ENCODE measurements at regions not wholly inside any gene's neighbourhood (a gene's known extent, or its start where the extent isn't known, plus 50 kb on each side); places are given as distances from the start of the nearest gene placed in this dataset.

- H3K4me3 ChIP-seq (ENCODE audit: low read depth, low read length) = no peak overlapping the region
- no peaks in the 10 kb centered on the region for H3K27me3 ChIP-seq (ENCODE audit: control insufficient read depth, insufficient read depth, low read length)
- no peaks in the 10 kb centered on the region for H3K36me3 ChIP-seq (ENCODE audit: control insufficient read depth, insufficient read depth, low read length)
- TF ChIP-seq CTCF (IDR thresholded peaks at IDR 0.05; ENCODE audit: insufficient read depth, low read length, poor library complexity, severe bottlenecking) = no peak
- DNase-seq (ENCODE audit: low read depth) = no peak
These were observed 649.8 kb downstream of the DHX35 start for GRCh38 chr20:39611901-39612300.

- TF ChIP-seq CTCF (IDR thresholded peaks at IDR 0.05; ENCODE audit: insufficient read depth, low read length, poor library complexity, severe bottlenecking) = no peak
- Histone ChIP-seq H3K4me3 (ENCODE audit: low read depth, low read length) (no peak overlapping the region), H3K27me3 (ENCODE audit: control insufficient read depth, insufficient read depth, low read length) (no peaks in the 10 kb centered on the region), H3K36me3 (ENCODE audit: control insufficient read depth, insufficient read depth, low read length) (no peaks in the 10 kb centered on the region)
- DNase-seq (ENCODE audit: low read depth) = peak; percentile 18
These were observed 645.0 kb downstream of the DHX35 start for GRCh38 chr20:39607141-39607540.

GRCh38 chr20:39605908-39606307 is 643.8 kb downstream of the DHX35 start:
- no peaks in the 10 kb centered on the region for H3K27me3 ChIP-seq (ENCODE audit: control insufficient read depth, insufficient read depth, low read length)
- H3K36me3 ChIP-seq (ENCODE audit: control insufficient read depth, insufficient read depth, low read length) = no peaks in the 10 kb centered on the region
- no peak for DNase-seq (ENCODE audit: low read depth)
- no peak for TF ChIP-seq CTCF (IDR thresholded peaks at IDR 0.05; ENCODE audit: insufficient read depth, low read length, poor library complexity, severe bottlenecking)
- no peak overlapping the region for H3K4me3 ChIP-seq (ENCODE audit: low read depth, low read length)

GRCh38 chr20:39605361-39605760 is 643.2 kb downstream of the DHX35 start:
- no peak overlapping the region for H3K4me3 ChIP-seq (ENCODE audit: low read depth, low read length)
- H3K36me3 ChIP-seq (ENCODE audit: control insufficient read depth, insufficient read depth, low read length) = no peaks in the 10 kb centered on the region
- H3K27me3 ChIP-seq (ENCODE audit: control insufficient read depth, insufficient read depth, low read length) = no peaks in the 10 kb centered on the region
- TF ChIP-seq CTCF (IDR thresholded peaks at IDR 0.05; ENCODE audit: insufficient read depth, low read length, poor library complexity, severe bottlenecking) = no peak
- no peak for DNase-seq (ENCODE audit: low read depth)

GRCh38 chr20:39603219-39603618 is 641.1 kb downstream of the DHX35 start:
- H3K4me3 ChIP-seq (ENCODE audit: low read depth, low read length) = no peak overlapping the region
- no peak for TF ChIP-seq CTCF (IDR thresholded peaks at IDR 0.05; ENCODE audit: insufficient read depth, low read length, poor library complexity, severe bottlenecking)
- DNase-seq (ENCODE audit: low read depth) = no peak
- no peaks in the 10 kb centered on the region for H3K27me3 ChIP-seq (ENCODE audit: control insufficient read depth, insufficient read depth, low read length)
- H3K36me3 ChIP-seq (ENCODE audit: control insufficient read depth, insufficient read depth, low read length) = no peaks in the 10 kb centered on the region

- no peak for TF ChIP-seq CTCF (IDR thresholded peaks at IDR 0.05; ENCODE audit: insufficient read depth, low read length, poor library complexity, severe bottlenecking)
- no peak for DNase-seq (ENCODE audit: low read depth)
- H3K4me3 ChIP-seq (ENCODE audit: low read depth, low read length) = no peak overlapping the region
- no peaks in the 10 kb centered on the region for H3K36me3 ChIP-seq (ENCODE audit: control insufficient read depth, insufficient read depth, low read length)
- H3K27me3 ChIP-seq (ENCODE audit: control insufficient read depth, insufficient read depth, low read length) = no peaks in the 10 kb centered on the region
These were observed 640.5 kb downstream of the DHX35 start for GRCh38 chr20:39602649-39603048.

Data from kidney epithelial cell (primary cell).